Activated CD8-positive, alpha-beta memory T cell treated with anti-CD3 and anti-CD28 coated beads, Interleukin-2, amount 10 ng/mL, durations not matched to agents 7 days and 5 days (primary cell): ENCODE measurements at regions not wholly inside any gene's neighbourhood (a gene's known extent, or its start where the extent isn't known, plus 50 kb on each side); places are given as distances from the start of the nearest gene placed in this dataset.

Experiments
- ATAC-seq: fragments of 150-1000 bp; cut with Tn5 transposase; one replicate; pipeline ENCODE4 v1.10.0; 2021; ENCODE audit warnings: moderate library complexity
- CTCF ChIA-PET: fragments of 350-600 bp; sonication (Branson Sonifier 250); formaldehyde crosslinking; loops from one replicate; lab custom pipeline; 2021; ENCODE audit warnings: antibody characterized with exemption; lab: Charles Lee
- DNase-seq: peaks from one replicate; pipeline ENCODE4 v3.0.0-alpha.2; 2020
- H3K27ac Mint-ChIP-seq: one replicate; pipeline ENCODE4 v1.8.0; 2021; ENCODE audit warnings: mild to moderate bottlenecking, mixed read lengths
- H3K27me3 Mint-ChIP-seq: one replicate; pipeline ENCODE4 v1.8.0; 2021; ENCODE audit warnings: mixed read lengths
- H3K36me3 Mint-ChIP-seq: one replicate; pipeline ENCODE4 v1.8.0; 2021; ENCODE audit warnings: mild to moderate bottlenecking, mixed read lengths
- H3K4me1 Mint-ChIP-seq: one replicate; pipeline ENCODE4 v1.8.0; 2021; ENCODE audit warnings: mixed read lengths
- H3K4me3 Mint-ChIP-seq: one replicate; pipeline ENCODE4 v1.8.0; 2021; ENCODE audit warnings: mild to moderate bottlenecking, moderate library complexity, mixed read lengths
- H3K9me3 Mint-ChIP-seq: one replicate; pipeline ENCODE4 v1.8.0; 2022; ENCODE audit warnings: low read depth, mixed read lengths

DNA sequence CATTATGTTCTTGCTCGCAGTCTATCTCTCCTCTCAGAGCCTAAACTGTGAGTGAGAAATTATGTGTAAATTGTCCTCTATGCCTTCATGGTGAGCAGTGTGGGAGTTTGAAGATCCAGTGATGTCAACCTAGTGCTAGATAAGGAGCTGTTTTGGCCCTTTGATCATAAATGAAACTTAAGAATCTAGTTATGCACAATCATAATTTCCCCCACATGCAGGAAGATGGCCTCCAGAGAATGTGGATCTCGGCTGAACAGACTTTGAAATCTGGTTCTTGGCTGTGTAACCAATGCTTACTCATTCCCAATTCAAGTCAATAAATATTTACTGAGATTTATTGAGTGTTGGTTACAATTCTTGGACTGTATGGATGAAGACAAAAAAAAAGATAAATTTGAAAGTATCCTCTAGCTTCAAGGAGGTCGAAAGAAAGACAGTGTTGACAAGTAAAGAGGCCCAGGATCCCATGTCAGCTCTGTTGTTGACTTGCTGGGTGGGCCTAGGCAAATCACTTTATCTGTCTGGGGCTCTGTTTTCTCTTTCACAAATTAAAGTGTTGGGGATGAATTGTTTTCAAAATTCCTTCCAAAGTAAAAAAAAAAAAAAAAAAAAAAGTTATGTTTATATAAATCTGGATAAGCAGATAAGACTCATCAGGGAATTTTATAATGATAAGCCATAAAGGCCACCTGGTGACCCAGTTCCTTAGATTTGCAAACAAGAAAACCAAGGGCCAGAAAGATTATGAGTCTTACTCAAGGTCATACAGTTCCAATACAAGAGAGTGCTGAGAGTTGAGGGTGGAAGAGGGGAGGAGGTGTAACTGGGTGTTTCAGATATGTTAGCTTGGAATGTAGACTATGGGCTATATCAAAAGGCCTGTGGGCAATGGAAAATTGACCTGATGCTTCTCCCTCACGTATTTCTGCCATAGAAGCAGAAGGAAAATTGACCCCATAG is 969.9 kb downstream of the KCNMA1 start:
- Mint-ChIP-seq H3K36me3 (no peaks in the 10 kb centered on the region), H3K27me3 (no peaks in the 10 kb centered on the region), H3K4me1 (no peaks in the 10 kb centered on the region), H3K27ac (no peak overlapping the region), H3K9me3 (peaks cover 7% of the 10 kb centered on the region), H3K4me3 (no peak overlapping the region)
- CTCF ChIA-PET: no interaction called here
- no peak for ATAC-seq
- no peak for DNase-seq

DNA sequence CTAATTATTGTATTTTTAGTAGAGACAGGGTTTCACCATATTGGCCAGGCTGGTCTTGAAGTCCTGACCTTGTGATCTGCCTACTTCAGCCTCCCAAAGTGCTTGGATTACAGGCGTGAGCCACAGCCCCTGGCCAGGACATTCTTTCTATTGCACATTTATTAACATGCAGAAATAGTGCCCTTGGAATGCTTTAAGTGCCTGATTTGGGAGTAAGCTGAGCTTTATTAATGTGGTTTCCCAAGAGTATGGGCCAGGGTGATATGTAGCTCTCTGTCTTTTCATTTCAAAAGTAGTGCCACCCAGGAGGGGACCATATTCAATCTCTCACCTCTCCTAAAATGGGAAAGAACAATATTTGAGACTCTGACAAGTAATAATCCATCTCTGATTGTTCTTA is 970.7 kb downstream of the KCNMA1 start:
- no peaks in the 10 kb centered on the region for H3K36me3 Mint-ChIP-seq
- no peaks in the 10 kb centered on the region for H3K4me1 Mint-ChIP-seq
- no peak overlapping the region for H3K27ac Mint-ChIP-seq
- no peak for ATAC-seq
- H3K27me3 Mint-ChIP-seq: no peaks in the 10 kb centered on the region
- H3K9me3 Mint-ChIP-seq: peaks cover 7% of the 10 kb centered on the region
- CTCF ChIA-PET: no interaction called here
- DNase-seq: no peak
- no peak overlapping the region for H3K4me3 Mint-ChIP-seq

DNA sequence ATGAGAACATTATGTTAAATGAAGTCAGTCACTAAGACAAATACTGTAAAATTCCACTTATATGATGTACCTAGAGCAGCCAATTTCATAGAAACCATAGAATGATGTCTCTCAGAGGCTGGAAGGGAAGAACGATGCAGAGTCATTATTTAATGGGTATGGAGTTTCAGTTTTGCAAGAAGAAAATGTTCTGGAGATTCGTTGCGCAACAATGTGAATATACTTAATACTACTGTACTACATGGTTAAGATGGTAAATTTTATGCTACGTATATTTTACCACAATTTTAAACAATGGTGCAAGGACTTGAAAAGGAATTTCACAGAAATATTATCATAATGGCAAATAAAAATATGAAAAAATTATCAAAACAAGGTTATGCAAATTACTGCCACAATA is 972.6 kb downstream of the KCNMA1 start:
- no peaks in the 10 kb centered on the region for H3K4me1 Mint-ChIP-seq
- ATAC-seq (no peak), DNase-seq (no peak)
- no peaks in the 10 kb centered on the region for H3K27me3 Mint-ChIP-seq
- H3K36me3 Mint-ChIP-seq: no peaks in the 10 kb centered on the region
- H3K27ac Mint-ChIP-seq: no peak overlapping the region
- CTCF ChIA-PET: no interaction called here
- H3K4me3 Mint-ChIP-seq: no peak overlapping the region
- peaks cover 4% of the 10 kb centered on the region for H3K9me3 Mint-ChIP-seq

DNA sequence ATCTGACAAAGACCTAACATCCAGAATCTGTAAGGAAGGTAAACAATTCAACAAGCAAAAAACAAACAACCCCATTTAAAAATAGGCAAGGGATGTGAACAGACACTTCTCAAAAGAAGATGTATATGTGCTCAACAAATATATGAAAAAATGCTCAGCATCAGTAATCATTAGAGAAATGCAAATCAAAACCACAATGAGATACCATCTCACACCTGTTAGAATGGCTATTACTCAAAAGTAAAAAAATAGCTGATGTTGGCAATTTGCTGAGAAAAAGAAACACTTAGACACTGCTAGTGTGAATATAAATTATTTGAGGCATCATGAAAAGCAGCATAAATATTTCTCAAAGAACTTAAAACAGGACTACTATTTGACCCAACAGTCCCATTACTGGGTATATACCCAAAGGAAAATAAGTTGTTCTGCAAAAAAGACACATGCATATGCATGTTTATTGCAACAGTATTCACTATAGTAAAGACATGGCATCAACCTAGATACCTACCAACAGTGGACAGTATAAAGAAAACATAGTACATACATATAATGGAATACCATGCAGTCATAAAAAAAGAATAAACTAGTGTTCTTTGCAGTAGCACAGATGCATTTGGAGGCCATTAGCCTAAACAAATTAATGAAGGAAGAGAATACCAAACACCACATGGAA is 980.1 kb downstream of the KCNMA1 start:
- DNase-seq (no peak), ATAC-seq (no peak)
- no peaks in the 10 kb centered on the region for H3K9me3 Mint-ChIP-seq
- H3K4me3 Mint-ChIP-seq: no peak overlapping the region
- H3K4me1 Mint-ChIP-seq: no peaks in the 10 kb centered on the region
- CTCF ChIA-PET: no interaction called here
- no peak overlapping the region for H3K27ac Mint-ChIP-seq
- H3K27me3 Mint-ChIP-seq: no peaks in the 10 kb centered on the region
- H3K36me3 Mint-ChIP-seq: no peaks in the 10 kb centered on the region

DNA sequence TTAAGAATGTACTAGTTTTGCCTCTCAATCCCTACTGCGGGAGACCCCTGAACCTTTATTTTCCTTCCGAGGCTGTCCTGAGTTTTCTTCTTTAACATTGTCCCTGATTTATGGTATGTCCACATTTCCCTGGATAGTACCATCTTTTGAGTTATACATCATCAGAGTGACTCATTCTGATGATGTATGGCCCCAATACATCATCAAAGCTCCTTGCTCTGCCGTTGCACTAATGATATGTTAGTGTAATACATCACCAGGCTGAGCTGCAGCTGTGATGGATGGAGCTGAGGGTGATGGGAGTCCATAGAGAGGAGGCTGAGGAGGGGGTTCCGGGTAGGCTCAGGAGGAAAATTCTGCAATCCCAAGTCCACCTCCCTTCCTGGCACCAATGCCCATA is 986.5 kb downstream of the KCNMA1 start:
- ATAC-seq (no peak), DNase-seq (no peak)
- CTCF ChIA-PET: no interaction called here
- H3K27me3 Mint-ChIP-seq: no peaks in the 10 kb centered on the region
- no peaks in the 10 kb centered on the region for H3K4me1 Mint-ChIP-seq
- no peak overlapping the region for H3K4me3 Mint-ChIP-seq
- no peaks in the 10 kb centered on the region for H3K9me3 Mint-ChIP-seq
- H3K36me3 Mint-ChIP-seq: no peaks in the 10 kb centered on the region
- H3K27ac Mint-ChIP-seq: no peak overlapping the region

DNA sequence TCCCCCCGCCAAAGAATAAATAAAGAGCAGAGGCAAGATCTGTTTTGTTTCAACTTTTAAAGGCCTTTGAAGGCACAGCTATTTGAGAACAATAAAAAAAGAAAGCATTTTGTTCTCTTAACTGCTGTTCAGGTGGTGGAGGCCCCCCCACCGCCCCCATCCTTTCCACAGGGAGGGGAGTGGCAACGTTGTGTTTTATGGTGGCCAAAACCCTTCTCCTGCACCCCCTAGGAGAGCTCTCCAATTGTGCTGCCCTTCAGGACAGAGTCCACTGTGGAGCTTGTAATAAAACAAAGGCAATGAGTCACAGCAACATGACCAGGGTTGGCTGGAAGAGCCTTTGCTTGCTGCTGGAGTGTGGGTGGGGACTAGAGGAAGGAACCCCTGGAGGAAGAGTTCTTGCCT is 987.9 kb downstream of the KCNMA1 start:
- H3K27ac Mint-ChIP-seq: no peak overlapping the region
- ATAC-seq (no peak), DNase-seq (no peak)
- no peaks in the 10 kb centered on the region for H3K4me1 Mint-ChIP-seq
- H3K27me3 Mint-ChIP-seq: no peaks in the 10 kb centered on the region
- H3K36me3 Mint-ChIP-seq: no peaks in the 10 kb centered on the region
- CTCF ChIA-PET: no interaction called here
- H3K4me3 Mint-ChIP-seq: no peak overlapping the region
- H3K9me3 Mint-ChIP-seq: no peaks in the 10 kb centered on the region

DNA sequence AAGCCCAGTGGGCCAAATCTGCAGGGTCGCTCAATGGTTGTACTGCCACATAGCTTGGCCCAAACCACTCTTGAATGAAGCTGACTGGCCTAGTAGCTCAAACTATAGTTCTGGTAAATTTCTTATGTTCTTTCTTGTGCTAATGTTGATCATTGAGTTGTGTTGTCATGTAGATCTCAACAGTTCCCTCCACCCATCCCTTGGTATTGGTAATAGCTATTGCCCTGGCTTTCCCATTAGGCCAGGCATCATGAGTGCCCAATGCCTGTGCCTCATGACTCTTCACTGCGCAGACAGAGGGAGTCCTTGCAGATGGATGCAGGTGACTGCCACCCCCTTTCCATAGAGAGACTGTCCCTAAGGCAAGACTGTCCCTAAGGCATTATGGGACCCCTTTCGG is 988.4 kb downstream of the KCNMA1 start:
- CTCF ChIA-PET: no interaction called here
- H3K36me3 Mint-ChIP-seq: no peaks in the 10 kb centered on the region
- no peak overlapping the region for H3K4me3 Mint-ChIP-seq
- H3K9me3 Mint-ChIP-seq: no peaks in the 10 kb centered on the region
- no peak for ATAC-seq
- no peak overlapping the region for H3K27ac Mint-ChIP-seq
- H3K4me1 Mint-ChIP-seq: no peaks in the 10 kb centered on the region
- H3K27me3 Mint-ChIP-seq: no peaks in the 10 kb centered on the region
- DNase-seq: no peak

DNA sequence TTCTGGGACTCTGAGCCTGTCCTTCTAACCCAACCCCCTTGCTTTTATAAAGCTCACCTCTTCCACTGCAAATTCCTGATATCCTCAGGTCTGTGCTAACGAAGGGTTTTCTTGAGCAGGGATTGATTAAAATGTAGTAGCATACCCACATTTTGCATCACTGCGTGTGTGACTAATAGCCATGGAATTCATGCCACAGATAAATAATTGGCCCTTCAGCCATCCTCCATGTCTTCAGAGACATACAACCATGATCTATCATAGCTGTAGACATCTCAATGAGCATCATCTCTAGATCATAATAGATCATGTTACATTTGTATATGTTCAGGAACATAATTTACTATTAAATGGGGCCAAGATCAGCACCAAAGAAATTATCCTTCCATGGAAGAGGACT is 990.3 kb downstream of the KCNMA1 start:
- Mint-ChIP-seq H3K4me3 (no peak overlapping the region), H3K4me1 (no peaks in the 10 kb centered on the region), H3K9me3 (no peaks in the 10 kb centered on the region), H3K27me3 (no peaks in the 10 kb centered on the region), H3K36me3 (no peaks in the 10 kb centered on the region), H3K27ac (no peak overlapping the region)
- CTCF ChIA-PET: no interaction called here
- no peak for ATAC-seq
- no peak for DNase-seq

DNA sequence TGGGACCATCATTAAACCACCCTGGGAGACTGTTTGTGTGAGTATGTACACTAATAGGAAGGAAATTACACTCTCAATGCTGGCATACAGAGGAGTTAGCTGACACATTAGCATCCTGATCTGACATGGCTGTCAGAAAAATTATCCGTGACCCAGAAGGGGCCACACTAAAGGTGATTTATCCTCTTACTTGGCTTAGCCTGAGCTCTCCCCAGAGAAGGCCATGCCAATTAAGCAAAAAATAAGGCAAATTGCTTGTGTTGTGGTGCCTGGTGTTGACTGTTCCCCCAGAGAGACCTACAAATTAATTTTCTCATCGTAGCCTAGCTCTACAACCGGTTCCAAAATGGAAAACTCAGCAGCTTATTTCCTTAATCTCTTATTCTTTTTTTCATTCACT is 992.3 kb downstream of the KCNMA1 start:
- H3K27me3 Mint-ChIP-seq: no peaks in the 10 kb centered on the region
- no peaks in the 10 kb centered on the region for H3K9me3 Mint-ChIP-seq
- H3K27ac Mint-ChIP-seq: no peak overlapping the region

DNA sequence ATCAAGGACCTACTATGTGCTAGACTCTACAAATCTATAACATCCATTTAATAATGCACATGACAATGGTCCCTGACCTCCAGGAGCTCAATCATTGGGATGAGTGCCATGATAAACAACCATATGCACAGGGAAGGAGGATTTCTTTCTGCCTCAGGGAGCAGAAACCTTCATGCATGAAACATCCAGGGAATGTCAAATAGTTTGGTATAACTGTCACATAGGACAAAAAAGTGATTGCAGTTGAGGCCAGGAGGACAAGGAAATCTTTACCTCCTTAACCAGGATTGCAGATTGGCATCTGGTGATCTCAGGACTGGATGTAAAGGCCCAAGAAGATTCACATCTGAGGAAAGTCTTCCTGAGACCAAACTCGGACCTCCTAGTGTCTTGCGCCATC is 993.1 kb downstream of the KCNMA1 start:
- ATAC-seq (no peak), DNase-seq (no peak)
- Mint-ChIP-seq H3K36me3 (no peaks in the 10 kb centered on the region), H3K9me3 (no peaks in the 10 kb centered on the region), H3K27ac (no peak overlapping the region), H3K4me3 (no peak overlapping the region), H3K4me1 (no peaks in the 10 kb centered on the region), H3K27me3 (no peaks in the 10 kb centered on the region)
- CTCF ChIA-PET: no interaction called here

More for the DNA sequence above, 992.3 kb downstream of the KCNMA1 start:
- no peak for ATAC-seq
- CTCF ChIA-PET: interaction anchor here (0.6 kb wide), 1 partner anchor 98 kb away, joined by 3 read pairs; no protein-coding TSS in a partner anchor
- Mint-ChIP-seq H3K4me3 (no peak overlapping the region), H3K4me1 (no peaks in the 10 kb centered on the region), H3K36me3 (no peaks in the 10 kb centered on the region)
- DNase-seq: no peak

DNA sequence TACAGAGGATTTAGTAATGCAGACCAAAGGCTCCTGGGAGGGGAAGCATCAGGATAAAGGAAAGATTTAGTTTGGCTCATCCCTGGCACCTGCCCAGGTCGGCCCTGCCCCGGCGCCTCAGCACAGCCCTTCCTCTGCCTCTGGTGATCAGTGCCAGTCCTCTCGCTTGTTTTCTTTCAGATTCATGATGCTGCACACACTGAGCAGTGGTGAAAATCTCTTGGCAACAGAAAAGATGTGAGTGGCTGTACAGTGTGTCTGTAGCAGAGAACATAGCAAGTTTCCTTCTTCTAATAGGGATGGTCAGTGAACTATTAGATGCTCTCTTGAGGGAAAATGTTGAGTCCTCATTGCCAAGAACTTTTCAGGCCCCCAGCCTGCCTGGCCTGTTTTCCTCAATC is 994.1 kb downstream of the KCNMA1 start:
- CTCF ChIA-PET: no interaction called here

DNA sequence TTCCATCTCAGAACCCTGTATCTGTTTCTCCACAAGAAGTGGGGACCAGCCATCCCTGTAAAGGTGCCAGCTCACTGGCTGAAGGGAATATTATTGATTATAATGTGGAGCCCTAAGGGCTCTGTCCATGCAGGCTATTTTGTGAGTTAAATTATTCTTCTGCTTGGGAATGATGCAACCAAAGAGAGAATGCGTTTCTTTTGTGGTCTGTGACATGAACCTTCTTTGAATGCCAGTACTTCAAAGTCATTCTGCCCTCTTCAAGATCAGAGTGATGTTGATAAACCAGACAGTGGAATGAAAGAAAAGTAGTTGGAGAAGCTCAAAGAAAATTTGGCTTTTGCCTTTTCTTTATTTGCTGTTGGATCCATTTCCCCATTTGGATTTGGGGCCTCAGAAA is 995.2 kb downstream of the KCNMA1 start:
- Mint-ChIP-seq H3K4me3 (no peak overlapping the region), H3K27ac (no peak overlapping the region), H3K4me1 (no peaks in the 10 kb centered on the region), H3K27me3 (no peaks in the 10 kb centered on the region), H3K9me3 (no peaks in the 10 kb centered on the region), H3K36me3 (no peaks in the 10 kb centered on the region)
- no peak for DNase-seq
- ATAC-seq: no peak
- CTCF ChIA-PET: no interaction called here

More for the DNA sequence above, 994.1 kb downstream of the KCNMA1 start:
- Mint-ChIP-seq H3K9me3 (no peaks in the 10 kb centered on the region), H3K4me3 (no peak overlapping the region), H3K4me1 (no peaks in the 10 kb centered on the region), H3K27ac (no peak overlapping the region), H3K27me3 (no peaks in the 10 kb centered on the region), H3K36me3 (no peaks in the 10 kb centered on the region)
- ATAC-seq (no peak), DNase-seq (no peak)

DNA sequence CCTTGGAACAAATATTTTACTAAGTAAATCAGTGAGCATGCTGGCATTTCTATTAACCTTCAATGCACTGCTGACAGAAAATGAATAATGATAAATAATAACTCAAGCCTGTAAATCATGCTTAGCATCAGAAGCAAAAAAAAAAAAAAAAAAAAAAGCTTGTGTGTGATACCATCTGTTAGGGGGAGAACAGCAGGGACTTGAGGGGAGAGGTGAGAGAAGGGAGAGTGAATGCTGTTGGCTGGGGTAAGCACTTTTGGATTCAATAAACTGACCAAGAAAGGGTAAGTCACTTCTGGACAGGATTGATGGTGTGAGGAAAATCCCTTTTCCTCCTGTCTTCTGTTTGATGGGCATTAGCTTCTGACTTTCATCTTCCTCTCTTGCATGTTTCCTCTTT is 996.4 kb downstream of the KCNMA1 start:
- no peak for ATAC-seq
- H3K27ac Mint-ChIP-seq: no peak overlapping the region
- H3K4me1 Mint-ChIP-seq: no peaks in the 10 kb centered on the region
- CTCF ChIA-PET: no interaction called here
- no peaks in the 10 kb centered on the region for H3K27me3 Mint-ChIP-seq
- DNase-seq: no peak
- no peaks in the 10 kb centered on the region for H3K9me3 Mint-ChIP-seq
- H3K36me3 Mint-ChIP-seq: no peaks in the 10 kb centered on the region
- H3K4me3 Mint-ChIP-seq: no peak overlapping the region

DNA sequence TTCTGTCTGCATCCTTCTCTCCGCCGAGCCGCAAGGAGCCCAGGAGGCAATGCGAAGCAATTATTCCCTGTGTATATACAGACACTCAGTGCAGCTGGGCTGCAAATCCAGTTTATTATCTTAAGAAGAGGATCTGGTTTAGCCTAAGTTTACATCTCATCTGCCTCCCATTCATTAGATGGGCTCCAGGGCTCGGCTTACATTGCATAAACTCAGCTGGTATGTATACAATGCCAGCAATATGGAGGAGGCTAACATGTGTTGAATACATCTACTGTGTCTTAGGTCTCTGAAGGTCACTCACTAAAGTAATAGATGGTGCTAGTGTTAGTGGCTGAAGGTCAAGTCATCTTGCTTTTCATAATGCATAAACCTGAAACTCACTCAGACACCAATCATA is 996.8 kb downstream of the KCNMA1 start:
- DNase-seq: no peak
- H3K36me3 Mint-ChIP-seq: no peaks in the 10 kb centered on the region
- H3K9me3 Mint-ChIP-seq: no peaks in the 10 kb centered on the region
- no peak overlapping the region for H3K4me3 Mint-ChIP-seq
- H3K27ac Mint-ChIP-seq: no peak overlapping the region
- no peaks in the 10 kb centered on the region for H3K4me1 Mint-ChIP-seq
- CTCF ChIA-PET: no interaction called here
- no peaks in the 10 kb centered on the region for H3K27me3 Mint-ChIP-seq
- no peak for ATAC-seq
